SJSA1 (cell line): ENCODE measurements at regions not wholly inside any gene's neighbourhood (a gene's known extent, or its start where the extent isn't known, plus 50 kb on each side); places are given as distances from the start of the nearest gene placed in this dataset.
"Not testable (repeated sequence)": the region's sequence is repeated elsewhere in the genome, so short reads cannot be mapped to it uniquely, and the experiment has no call there.

Source experiments
- DNase-seq, 2 experiments: peaks; one replicate each; pipeline ENCODE4 v3.0.0-alpha.2; 2015 to 2020; ENCODE audit warnings: low spot score in 2 of 2, low read depth in 1 of 2
- H3K27ac ChIP-seq: fragments of 250-450 bp; sonication (Bioruptor Pico); 2 replicates; pipeline ENCODE4 v1.5.1; 2020; ENCODE audit warnings: mild to moderate bottlenecking, moderate library complexity
- H3K27me3 ChIP-seq: fragments of 250-450 bp; sonication (Bioruptor Pico); replicated peaks from 2 replicates; pipeline ENCODE4 v1.5.1; 2020; ENCODE audit warnings: mild to moderate bottlenecking, moderate library complexity
- H3K36me3 ChIP-seq: fragments of 250-450 bp; sonication (Bioruptor Pico); 2 replicates; pipeline ENCODE4 v1.5.1; 2020; ENCODE audit warnings: mild to moderate bottlenecking
- H3K4me1 ChIP-seq: fragments of 250-450 bp; sonication (Bioruptor Pico); replicated peaks from 2 replicates; pipeline ENCODE4 v1.6.1; 2021; ENCODE audit warnings: mild to moderate bottlenecking
- H3K4me3 ChIP-seq: fragments of 250-450 bp; sonication (Bioruptor Pico); 2 replicates; pipeline ENCODE4 v1.5.1; 2020; ENCODE audit warnings: mild to moderate bottlenecking
- H3K9me3 ChIP-seq: fragments of 250-450 bp; sonication (Bioruptor Pico); replicated peaks from 2 replicates; pipeline ENCODE4 v1.5.1; 2020; ENCODE audit warnings: mild to moderate bottlenecking

GRCh38 chr12:42003031-42003430 lies 141.6 kb downstream of the GXYLT1 start:
- Histone ChIP-seq H3K27me3 (no peaks in the 10 kb centered on the region), H3K4me3 (no peak overlapping the region), H3K4me1 (no peaks in the 10 kb centered on the region), H3K36me3 (no peaks in the 10 kb centered on the region), H3K9me3 (no peaks in the 10 kb centered on the region), H3K27ac (no peak overlapping the region)
- no peak for DNase-seq

DNA sequence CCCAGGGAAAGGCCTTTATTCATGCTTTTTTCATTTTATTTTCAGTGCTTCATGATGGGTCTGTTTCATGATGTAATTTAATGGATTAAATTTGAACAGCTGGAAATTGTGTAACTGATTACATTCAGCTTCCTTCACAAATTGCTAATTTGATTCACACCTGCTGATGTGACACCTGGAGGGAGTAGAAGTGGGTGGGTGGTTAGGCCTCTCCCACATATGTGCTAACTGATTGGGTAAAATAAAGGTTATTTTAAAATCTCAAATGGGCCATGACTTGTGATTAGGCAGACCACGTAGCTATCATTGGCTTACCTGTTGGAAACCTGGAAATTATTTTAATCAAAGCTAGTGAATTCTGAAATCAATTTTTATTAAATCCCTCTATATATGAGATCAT lies 142.1 kb downstream of the GXYLT1 start:
- peaks cover under 1% of the 10 kb centered on the region; the same call in 1 of the 2 replicates for H3K27me3 ChIP-seq
- DNase-seq, result no peak
- no peaks in the 10 kb centered on the region for H3K9me3 ChIP-seq
- no peaks in the 10 kb centered on the region for H3K36me3 ChIP-seq
- H3K27ac ChIP-seq, result no peak overlapping the region
- no peaks in the 10 kb centered on the region for H3K4me1 ChIP-seq
- H3K4me3 ChIP-seq, result no peak overlapping the region

GRCh38 chr12:41998436-41998835 lies 146.2 kb downstream of the GXYLT1 start:
- Histone ChIP-seq H3K27me3 (peaks cover 13% of the 10 kb centered on the region; the same call in 1 of the 2 replicates), H3K27ac (no peak overlapping the region)
- DNase-seq, result no peak

DNA sequence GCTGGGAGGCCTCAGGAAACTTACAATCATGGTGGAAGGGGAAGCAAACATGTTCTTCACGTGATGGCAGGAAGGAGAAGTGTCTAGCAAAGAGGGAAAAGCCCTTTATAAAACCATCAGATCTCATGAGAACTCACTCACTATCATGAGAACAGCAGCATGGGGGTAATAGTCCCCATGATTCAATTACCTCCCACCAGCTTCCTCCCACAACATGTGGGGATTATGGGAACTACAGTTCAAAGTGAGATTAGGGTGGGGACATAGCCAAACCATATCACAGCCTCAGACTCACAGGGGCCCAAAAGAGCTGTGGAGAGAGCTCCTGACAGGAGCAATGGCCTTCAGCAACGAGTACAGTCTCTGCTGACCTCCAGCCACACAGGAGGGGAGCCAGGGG lies 151.4 kb downstream of the GXYLT1 start:
- Histone ChIP-seq H3K4me3 (no peak overlapping the region), H3K4me1 (no peaks in the 10 kb centered on the region), H3K9me3 (no peaks in the 10 kb centered on the region), H3K27me3 (peaks cover 13% of the 10 kb centered on the region; the same call in 1 of the 2 replicates), H3K36me3 (no peaks in the 10 kb centered on the region), H3K27ac (no peak overlapping the region)
- DNase-seq, result no peak

More at GRCh38 chr12:41998436-41998835, 146.2 kb downstream of the GXYLT1 start:
- Histone ChIP-seq H3K4me1 (no peaks in the 10 kb centered on the region), H3K36me3 (no peaks in the 10 kb centered on the region), H3K9me3 (no peaks in the 10 kb centered on the region), H3K4me3 (no peak overlapping the region)

DNA sequence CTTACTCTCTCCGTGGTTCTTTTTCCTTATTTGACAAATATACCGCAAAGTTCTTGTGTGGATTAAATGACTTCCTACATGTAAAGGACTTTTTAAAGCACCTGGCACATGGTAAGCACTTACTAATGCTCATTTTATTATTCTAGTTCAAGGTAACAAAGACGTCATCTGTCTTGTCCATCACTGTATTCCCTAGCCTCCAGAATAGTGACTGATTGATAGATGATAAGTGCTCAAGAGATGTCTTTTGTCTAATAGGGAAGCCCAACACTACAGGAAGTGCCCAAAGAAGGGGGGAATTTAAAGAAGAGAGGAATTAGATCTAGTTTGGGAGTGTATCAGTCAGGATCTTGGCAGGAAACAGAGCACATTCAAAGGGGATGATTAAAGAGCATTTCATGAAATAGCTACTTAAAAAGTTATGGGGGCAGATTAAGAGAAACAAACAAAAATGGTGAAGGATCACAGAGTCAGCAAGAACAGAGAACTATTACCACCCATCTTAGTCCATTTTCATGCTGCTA lies 151.9 kb downstream of the GXYLT1 start:
- H3K27ac ChIP-seq, result no peak overlapping the region
- H3K9me3 ChIP-seq, result no peaks in the 10 kb centered on the region
- no peak for DNase-seq
- H3K4me3 ChIP-seq, result no peak overlapping the region
- H3K27me3 ChIP-seq, result peaks cover 13% of the 10 kb centered on the region; the same call in 1 of the 2 replicates
- H3K36me3 ChIP-seq, result no peaks in the 10 kb centered on the region
- H3K4me1 ChIP-seq, result no peaks in the 10 kb centered on the region

DNA sequence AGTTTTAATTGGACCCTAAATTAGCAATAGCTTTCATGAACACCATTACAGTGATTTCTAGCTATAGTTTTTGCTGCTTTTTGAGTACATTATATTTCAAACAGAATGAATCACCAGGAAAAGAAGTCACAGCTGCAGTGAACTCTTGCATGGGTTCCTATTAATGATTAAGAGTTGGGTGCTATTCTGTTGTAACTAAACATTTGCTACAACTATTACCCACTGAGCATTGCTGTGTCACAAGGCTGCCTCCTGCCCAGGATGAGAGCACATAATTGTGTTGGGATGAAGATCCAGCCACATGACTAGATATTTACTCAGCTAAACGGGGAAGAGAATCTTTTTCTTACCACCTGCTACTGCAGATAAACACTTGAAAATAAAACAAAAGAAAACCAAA lies 152.7 kb downstream of the GXYLT1 start:
- Histone ChIP-seq H3K27ac (no peak overlapping the region), H3K36me3 (no peaks in the 10 kb centered on the region), H3K27me3 (peaks cover 8% of the 10 kb centered on the region; the same call in 1 of the 2 replicates), H3K9me3 (no peaks in the 10 kb centered on the region), H3K4me1 (no peaks in the 10 kb centered on the region), H3K4me3 (no peak overlapping the region)
- no peak for DNase-seq

DNA sequence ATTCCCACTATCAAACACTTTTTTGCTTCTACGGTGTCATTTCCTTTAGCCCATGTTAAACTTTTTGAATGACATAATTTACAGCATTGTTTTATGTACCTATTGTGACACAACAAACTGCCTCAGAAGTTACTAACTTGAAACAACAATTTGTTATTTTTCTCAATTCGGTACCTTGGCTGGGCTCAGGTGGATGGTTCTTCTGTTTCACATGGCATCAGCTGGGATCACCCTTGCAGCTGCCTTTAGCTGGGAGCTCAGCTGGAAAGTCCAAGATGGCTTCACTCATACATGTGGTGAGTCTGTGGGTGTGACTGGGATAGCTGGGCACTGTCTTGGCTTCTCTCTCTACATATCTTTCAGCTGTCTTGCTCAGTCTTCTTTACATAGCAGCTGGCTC lies 156.0 kb downstream of the GXYLT1 start:
- Histone ChIP-seq H3K9me3 (no peaks in the 10 kb centered on the region), H3K27me3 (no peaks in the 10 kb centered on the region), H3K36me3 (no peaks in the 10 kb centered on the region), H3K27ac (no peak overlapping the region), H3K4me1 (no peaks in the 10 kb centered on the region), H3K4me3 (no peak overlapping the region)
- DNase-seq, result no peak

DNA sequence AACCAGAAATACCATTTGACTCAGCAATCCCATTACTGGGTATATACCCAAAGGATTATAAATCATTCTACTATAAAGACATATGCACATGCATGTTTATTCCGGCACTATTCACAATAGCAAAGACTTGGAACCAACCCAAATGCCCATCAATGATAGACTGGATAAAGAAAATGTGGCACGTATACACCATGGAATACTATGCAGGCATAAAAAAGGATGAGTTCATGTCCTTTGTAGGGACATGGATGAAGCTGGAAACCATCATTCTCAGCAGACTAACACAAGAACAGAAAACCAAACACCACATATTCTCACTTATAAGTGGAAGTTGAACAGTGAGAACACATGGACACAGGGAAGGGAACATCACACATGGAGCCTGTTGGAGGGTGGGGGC lies 158.2 kb downstream of the GXYLT1 start:
- not testable (repeated sequence) for H3K4me3 ChIP-seq, H3K36me3 ChIP-seq, H3K4me1 ChIP-seq, H3K27me3 ChIP-seq, H3K9me3 ChIP-seq, DNase-seq, H3K27ac ChIP-seq

GRCh38 chr12:41983856-41984255 lies 160.8 kb downstream of the GXYLT1 start:
- DNase-seq, result no peak
- Histone ChIP-seq H3K27me3 (no peaks in the 10 kb centered on the region), H3K9me3 (no peaks in the 10 kb centered on the region), H3K36me3 (no peaks in the 10 kb centered on the region), H3K27ac (no peak overlapping the region), H3K4me1 (no peaks in the 10 kb centered on the region), H3K4me3 (no peak overlapping the region)

DNA sequence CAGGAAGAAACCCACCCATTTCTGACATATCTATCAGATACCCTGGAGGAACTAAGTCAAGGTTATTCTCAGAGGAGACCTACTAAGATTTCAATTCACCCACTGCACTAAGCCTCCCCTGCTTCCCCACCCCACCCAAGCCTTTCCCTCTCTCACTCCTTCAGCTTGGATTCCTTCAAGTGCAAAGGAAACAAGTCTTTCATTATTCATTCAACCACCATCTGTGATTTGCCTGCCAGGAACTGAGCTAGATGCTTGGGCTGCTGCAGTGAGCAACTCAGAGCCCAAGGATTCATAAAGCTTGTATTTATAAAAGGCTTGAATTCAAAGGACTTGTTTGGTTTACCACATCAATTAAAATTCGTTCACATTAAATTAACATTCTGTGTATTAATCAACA lies 161.3 kb downstream of the GXYLT1 start:
- Histone ChIP-seq H3K36me3 (no peaks in the 10 kb centered on the region), H3K27me3 (no peaks in the 10 kb centered on the region), H3K4me3 (no peak overlapping the region), H3K9me3 (no peaks in the 10 kb centered on the region), H3K27ac (no peak overlapping the region), H3K4me1 (no peaks in the 10 kb centered on the region)
- DNase-seq, result no peak

DNA sequence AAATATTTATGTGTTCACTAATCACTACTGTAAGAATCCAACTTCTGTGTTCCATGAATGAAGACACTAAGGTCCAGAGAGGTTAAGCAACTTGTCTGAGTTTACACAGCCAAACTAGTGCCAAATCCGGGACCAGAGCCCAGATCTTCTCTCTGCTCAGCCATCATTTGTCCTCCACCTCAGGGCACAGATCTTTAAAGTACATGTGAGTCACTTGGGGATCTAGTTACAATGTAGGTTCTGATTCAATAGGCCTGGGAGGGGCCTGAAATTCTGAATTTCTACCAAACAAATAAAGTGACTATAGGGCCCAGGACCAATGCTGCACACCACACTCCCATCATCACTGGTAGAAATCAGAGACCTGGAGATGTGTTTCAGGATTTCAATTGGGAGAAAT lies 162.9 kb downstream of the GXYLT1 start:
- Histone ChIP-seq H3K27me3 (no peaks in the 10 kb centered on the region), H3K27ac (no peak overlapping the region), H3K9me3 (no peaks in the 10 kb centered on the region), H3K36me3 (no peaks in the 10 kb centered on the region), H3K4me1 (no peaks in the 10 kb centered on the region), H3K4me3 (no peak overlapping the region)
- DNase-seq, result no peak

GRCh38 chr12:41981013-41981412 lies 163.7 kb downstream of the GXYLT1 start:
- H3K27ac ChIP-seq, result no peak overlapping the region
- H3K27me3 ChIP-seq, result no peaks in the 10 kb centered on the region
- no peak overlapping the region for H3K4me3 ChIP-seq
- DNase-seq, result no peak
- H3K9me3 ChIP-seq, result no peaks in the 10 kb centered on the region
- H3K4me1 ChIP-seq, result no peaks in the 10 kb centered on the region
- H3K36me3 ChIP-seq, result no peaks in the 10 kb centered on the region

DNA sequence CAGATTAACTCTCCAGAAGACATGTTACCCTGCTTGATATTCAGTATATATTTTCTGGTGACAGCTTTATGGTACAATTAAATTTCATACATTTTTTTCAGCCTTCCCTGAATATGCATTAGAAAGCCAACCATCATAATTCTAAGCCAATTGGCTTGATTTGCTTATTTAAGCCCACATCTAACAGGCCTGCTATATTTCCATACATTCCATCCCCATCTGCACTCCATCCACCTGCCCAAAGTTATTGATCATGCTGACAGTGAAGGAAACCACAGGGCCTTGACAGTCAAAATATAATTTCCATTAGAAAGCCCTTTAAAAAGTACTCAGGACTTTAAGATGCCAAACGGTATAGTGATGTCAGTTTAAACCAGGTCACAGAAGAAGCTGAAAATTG lies 164.3 kb downstream of the GXYLT1 start:
- DNase-seq, result no peak
- Histone ChIP-seq H3K27me3 (no peaks in the 10 kb centered on the region), H3K9me3 (no peaks in the 10 kb centered on the region), H3K4me1 (no peaks in the 10 kb centered on the region), H3K27ac (no peak overlapping the region), H3K4me3 (no peak overlapping the region), H3K36me3 (no peaks in the 10 kb centered on the region)

DNA sequence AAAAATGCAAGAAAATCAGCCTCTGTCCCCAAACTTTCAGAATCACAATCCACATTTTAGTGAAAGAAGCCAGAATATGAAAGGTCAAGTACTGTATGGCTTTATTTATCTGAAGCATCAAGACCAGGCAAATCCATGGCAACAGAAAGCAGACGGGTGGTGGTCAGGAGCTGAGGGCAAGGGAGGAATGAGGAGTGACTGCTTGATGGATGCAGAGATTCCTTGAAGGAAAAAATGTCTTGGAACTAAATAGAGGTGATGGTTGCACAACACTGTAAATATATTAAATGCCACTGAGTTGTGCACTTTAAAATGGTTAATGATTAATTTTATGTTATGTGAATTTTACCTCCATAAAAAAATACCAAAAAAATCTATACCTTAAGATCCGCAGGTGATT lies 165.1 kb downstream of the GXYLT1 start:
- no peaks in the 10 kb centered on the region for H3K27me3 ChIP-seq
- no peaks in the 10 kb centered on the region for H3K4me1 ChIP-seq
- no peak overlapping the region for H3K4me3 ChIP-seq
- no peaks in the 10 kb centered on the region for H3K9me3 ChIP-seq
- DNase-seq, result no peak
- no peak overlapping the region for H3K27ac ChIP-seq
- H3K36me3 ChIP-seq, result no peaks in the 10 kb centered on the region

- H3K9me3 ChIP-seq, result no peaks in the 10 kb centered on the region
- H3K4me3 ChIP-seq, result no peak overlapping the region
These were observed 172.1 kb downstream of the GXYLT1 start for GRCh38 chr12:41972598-41972997.

More at GRCh38 chr12:41972598-41972997, 172.1 kb downstream of the GXYLT1 start:
- Histone ChIP-seq H3K4me1 (no peaks in the 10 kb centered on the region), H3K27ac (no peak overlapping the region), H3K36me3 (no peaks in the 10 kb centered on the region), H3K27me3 (no peaks in the 10 kb centered on the region)
- DNase-seq, result no peak
